Kidney (tissue), 13 donors: ENCODE measurements at regions not wholly inside any gene's neighbourhood (a gene's known extent, or its start where the extent isn't known, plus 50 kb on each side); places are given as distances from the start of the nearest gene placed in this dataset.
A peak's percentile ranks its signal among the peaks of the same experiment; 100 is the strongest.

Experiments
- DNase-seq, 5 donors: peaks; one replicate each; pipeline ENCODE4 v3.0.0-alpha.2; 2013 to 2020
- FAIRE-seq: peaks from 2 replicates; lab custom pipeline; 2012; peaks lifted over from hg19 to GRCh38; lab: Jason Lieb, UNC
- H3K27ac ChIP-seq, 2 donors: one replicate each; pipeline ENCODE4 v1.7.0; 2013; ENCODE audit warnings: low read depth in 2 of 2, low read length in 2 of 2, inconsistent platforms in 1 of 2
- H3K27me3 ChIP-seq: one replicate; pipeline ENCODE4 v1.7.1; 2013; ENCODE audit warnings: low read length, inconsistent platforms; ENCODE audit not compliant: control insufficient read depth, insufficient read depth
- H3K36me3 ChIP-seq, 3 donors: one replicate each; pipeline versions ENCODE4 v1.7.0 to v1.7.1; 2013; ENCODE audit warnings: low read length in 3 of 3, control low read depth in 1 of 3, inconsistent platforms in 1 of 3; ENCODE audit not compliant: insufficient read depth in 3 of 3, control insufficient read depth in 2 of 3
- H3K4me1 ChIP-seq, 3 donors: one replicate each; pipeline versions ENCODE4 v1.7.0 to v1.7.1; 2013; ENCODE audit warnings: low read length in 3 of 3, inconsistent platforms in 1 of 3, low read depth in 1 of 3; ENCODE audit not compliant: control insufficient read depth in 2 of 3, insufficient read depth in 2 of 3
- H3K4me3 ChIP-seq, 3 donors: one replicate each; pipeline versions ENCODE4 v1.7.0 to v1.8.1; 2013; ENCODE audit warnings: low read length in 3 of 3, control low read depth in 1 of 3, inconsistent platforms in 1 of 3
- H3K9ac ChIP-seq, 3 donors: one replicate each; pipeline versions ENCODE4 v1.7.0 to v1.7.1; 2013; ENCODE audit warnings: low read length in 3 of 3, control low read depth in 1 of 3, inconsistent platforms in 1 of 3
- H3K9me3 ChIP-seq, 3 donors: one replicate each; pipeline versions ENCODE4 v1.7.0 to v1.7.1; 2013; ENCODE audit warnings: low read length in 3 of 3, control low read depth in 1 of 3, inconsistent platforms in 1 of 3; ENCODE audit not compliant: control insufficient read depth in 2 of 3, insufficient read depth in 1 of 3
- CTCF ChIP-seq: IDR thresholded peaks from 3 replicates; pipeline ENCODE4 v1.5.1; 2012; ENCODE audit warnings: mild to moderate bottlenecking, moderate library complexity, borderline replicate concordance; ENCODE audit not compliant: insufficient read depth; ENCODE audit errors: extremely low read depth
- intact Hi-C: fragments of 100-400 bp; cut with DNase I; formaldehyde crosslinking; loops from one replicate; pipeline ENCODE4 v1.11.1; 2022
- donor health status: control.
- donor health status: control.
- donor health status: control.
- donor health status: control.
- donor health status: control.
- donor health status: DM: yes; HTN: yes; CAD: no.
- donor health status: Normal renal cell carcinoma (clear cell type).

GRCh38 chr16:86180244-86180643 lies 281.3 kb downstream of the IRF8 start:
- DNase-seq: no peak
- intact Hi-C loops: no loop called here
- no peak for TF ChIP-seq CTCF
- H3K4me3 ChIP-seq: no peak overlapping the region
- H3K27ac ChIP-seq: no peak overlapping the region
- no peaks in the 10 kb centered on the region for H3K4me1 ChIP-seq
- H3K9ac ChIP-seq: no peak overlapping the region
- peaks cover 0 to 4% (median 3%) of the 10 kb centered on the region in 3 donors for H3K9me3 ChIP-seq
- H3K27me3 ChIP-seq: no peaks in the 10 kb centered on the region
- FAIRE-seq: no peak
- no peaks in the 10 kb centered on the region for H3K36me3 ChIP-seq

GRCh38 chr16:86180780-86181179 lies 281.8 kb downstream of the IRF8 start:
- FAIRE-seq (no peak), DNase-seq (peak in 1 of 5 donors; percentile 7)
- no peak overlapping the region for H3K9ac ChIP-seq
- H3K36me3 ChIP-seq: no peaks in the 10 kb centered on the region
- no peaks in the 10 kb centered on the region for H3K4me1 ChIP-seq
- no peak overlapping the region for H3K27ac ChIP-seq
- H3K27me3 ChIP-seq: peaks cover under 1% of the 10 kb centered on the region
- intact Hi-C loops: no loop called here
- H3K4me3 ChIP-seq: no peak overlapping the region
- no peak for TF ChIP-seq CTCF
- H3K9me3 ChIP-seq: peaks cover 0 to 4% (median 3%) of the 10 kb centered on the region in 3 donors

GRCh38 chr16:86181526-86181925 lies 282.6 kb downstream of the IRF8 start:
- Histone ChIP-seq H3K9me3 (peaks cover 0 to 4% (median 3%) of the 10 kb centered on the region in 3 donors), H3K4me3 (no peak overlapping the region), H3K27ac (no peak overlapping the region), H3K4me1 (no peaks in the 10 kb centered on the region), H3K9ac (no peak overlapping the region), H3K27me3 (peaks cover 4% of the 10 kb centered on the region), H3K36me3 (no peaks in the 10 kb centered on the region)
- TF ChIP-seq CTCF: no peak
- DNase-seq: peak in 1 of 5 donors; percentile 26
- intact Hi-C loops: no loop called here
- no peak for FAIRE-seq

GRCh38 chr16:86184185-86184584 lies 285.2 kb downstream of the IRF8 start:
- no peaks in the 10 kb centered on the region for H3K36me3 ChIP-seq
- no peak for FAIRE-seq
- intact Hi-C loops: no loop called here

More at GRCh38 chr16:86184185-86184584, 285.2 kb downstream of the IRF8 start:
- Histone ChIP-seq H3K27me3 (peaks cover 10% of the 10 kb centered on the region), H3K27ac (no peak overlapping the region), H3K4me3 (no peak overlapping the region), H3K4me1 (no peaks in the 10 kb centered on the region), H3K9me3 (peaks cover 0 to 3% (median 0%) of the 10 kb centered on the region in 3 donors), H3K9ac (no peak overlapping the region)
- TF ChIP-seq CTCF: no peak
- no peak for DNase-seq
